Fibroblast of lung (primary cell): ENCODE measurements at regions not wholly inside any gene's neighbourhood (a gene's known extent, or its start where the extent isn't known, plus 50 kb on each side); places are given as distances from the start of the nearest gene placed in this dataset.

Experiments
- DNase-seq, 2 donors: peaks; one replicate each; pipeline versions ENCODE4 v3.0.0 to v3.0.0-alpha.2; 2010; ENCODE audit warnings: low read depth in 2 of 2
- H2AFZ ChIP-seq: 2 replicates; pipeline ENCODE4 v1.5.1; 2012; ENCODE audit warnings: low read length, control low read depth, inconsistent platforms
- H3K27ac ChIP-seq: 2 replicates; pipeline ENCODE4 v1.5.1; 2011; ENCODE audit warnings: low read length, control low read depth; ENCODE audit not compliant: insufficient read depth
- H3K27me3 ChIP-seq: 2 replicates; pipeline ENCODE4 v1.5.1; 2011; ENCODE audit warnings: mild to moderate bottlenecking, low read length; ENCODE audit not compliant: control insufficient read depth, insufficient read depth
- H3K36me3 ChIP-seq: 2 replicates; pipeline ENCODE4 v1.5.1; 2011; ENCODE audit warnings: low read length; ENCODE audit not compliant: control insufficient read depth, insufficient read depth
- H3K4me1 ChIP-seq: 2 replicates; pipeline ENCODE4 v1.5.1; 2011; ENCODE audit warnings: low read length; ENCODE audit not compliant: control insufficient read depth, insufficient read depth; ENCODE audit errors: extremely low read depth
- H3K4me2 ChIP-seq: 2 replicates; pipeline ENCODE4 v1.5.1; 2011; ENCODE audit warnings: low read length, control low read depth; ENCODE audit not compliant: insufficient read depth; ENCODE audit errors: extremely low read depth
- H3K4me3 ChIP-seq, 4 experiments: fragments of 200-600 bp in 1 of 4; sonication (generic) in 1 of 4; replicated peaks in 1 of 4; 2 replicates each; pipeline ENCODE4 v1.5.1; 2011 to 2016; ENCODE audit warnings: low read length in 4 of 4, low read depth in 3 of 4, mild to moderate bottlenecking in 3 of 4, control low read depth in 2 of 4, inconsistent platforms in 1 of 4, mixed read lengths in 1 of 4; ENCODE audit not compliant: insufficient read depth in 1 of 4; ENCODE audit errors: control extremely low read depth in 1 of 4
- H3K79me2 ChIP-seq: 2 replicates; pipeline ENCODE4 v1.5.1; 2012; ENCODE audit warnings: mild to moderate bottlenecking, low read length, inconsistent platforms; ENCODE audit not compliant: control insufficient read depth, insufficient read depth
- H3K9ac ChIP-seq: 2 replicates; pipeline ENCODE4 v1.5.1; 2011; ENCODE audit warnings: mild to moderate bottlenecking, low read length, control low read depth; ENCODE audit not compliant: insufficient read depth
- H3K9me3 ChIP-seq: 2 replicates; pipeline ENCODE4 v1.5.1; 2012; ENCODE audit warnings: low read depth, low read length; ENCODE audit not compliant: control insufficient read depth, insufficient read depth
- H4K20me1 ChIP-seq: 2 replicates; pipeline ENCODE4 v1.5.1; 2011; ENCODE audit warnings: low read length; ENCODE audit not compliant: control insufficient read depth, insufficient read depth; ENCODE audit errors: extremely low read depth
- EZH2 ChIP-seq: IDR thresholded peaks from 2 replicates; pipeline ENCODE4 v1.5.1; 2012; ENCODE audit warnings: low read length, control low read depth, mild to moderate bottlenecking; ENCODE audit errors: missing control alignments
- TF ChIP-seq, protein P1 (sequence below), 2 donors: IDR thresholded peaks in 1 of 2; conservative IDR thresholded peaks in 1 of 2; 1 replicate in 1 of 2; 2 replicates in 1 of 2; pipeline ENCODE4 v1.5.1; 2011 to 2012; ENCODE audit warnings: low read length in 2 of 2, control low read depth in 1 of 2, inconsistent platforms in 1 of 2, low read depth in 1 of 2, mild to moderate bottlenecking in 1 of 2

DNA sequence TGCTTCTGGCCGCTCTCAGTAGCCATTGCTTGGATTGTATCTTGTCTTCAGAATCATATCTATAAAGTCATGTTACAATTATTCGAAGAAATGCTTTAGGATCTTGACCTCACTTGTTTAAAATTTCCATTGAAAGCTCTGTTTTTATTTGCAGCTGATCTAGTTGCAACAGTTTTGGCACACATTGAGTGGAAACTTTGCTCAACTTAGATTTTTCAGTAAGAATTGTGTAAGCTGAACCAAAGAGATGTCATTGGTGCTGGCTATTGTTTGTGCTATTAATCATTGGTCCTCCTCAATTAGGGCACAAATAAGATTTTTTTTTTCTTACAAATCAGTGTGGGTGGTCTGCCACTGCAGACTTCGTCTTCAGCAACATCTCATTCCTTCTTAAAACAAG is 649.2 kb downstream of the MMUT start:
- Histone ChIP-seq H3K27ac (no peak overlapping the region), H3K79me2 (no peaks in the 10 kb centered on the region), H3K36me3 (no peaks in the 10 kb centered on the region), H3K9me3 (no peaks in the 10 kb centered on the region), H3K9ac (no peak overlapping the region), H4K20me1 (no peaks in the 10 kb centered on the region), H3K4me3 (no peak overlapping the region), H3K27me3 (no peaks in the 10 kb centered on the region), H3K4me1 (no peaks in the 10 kb centered on the region), H2AFZ (peak overlapping the region; percentile 7), H3K4me2 (no peak overlapping the region)
- no peak for TF ChIP-seq EZH2
- TF ChIP-seq, protein P1, sequence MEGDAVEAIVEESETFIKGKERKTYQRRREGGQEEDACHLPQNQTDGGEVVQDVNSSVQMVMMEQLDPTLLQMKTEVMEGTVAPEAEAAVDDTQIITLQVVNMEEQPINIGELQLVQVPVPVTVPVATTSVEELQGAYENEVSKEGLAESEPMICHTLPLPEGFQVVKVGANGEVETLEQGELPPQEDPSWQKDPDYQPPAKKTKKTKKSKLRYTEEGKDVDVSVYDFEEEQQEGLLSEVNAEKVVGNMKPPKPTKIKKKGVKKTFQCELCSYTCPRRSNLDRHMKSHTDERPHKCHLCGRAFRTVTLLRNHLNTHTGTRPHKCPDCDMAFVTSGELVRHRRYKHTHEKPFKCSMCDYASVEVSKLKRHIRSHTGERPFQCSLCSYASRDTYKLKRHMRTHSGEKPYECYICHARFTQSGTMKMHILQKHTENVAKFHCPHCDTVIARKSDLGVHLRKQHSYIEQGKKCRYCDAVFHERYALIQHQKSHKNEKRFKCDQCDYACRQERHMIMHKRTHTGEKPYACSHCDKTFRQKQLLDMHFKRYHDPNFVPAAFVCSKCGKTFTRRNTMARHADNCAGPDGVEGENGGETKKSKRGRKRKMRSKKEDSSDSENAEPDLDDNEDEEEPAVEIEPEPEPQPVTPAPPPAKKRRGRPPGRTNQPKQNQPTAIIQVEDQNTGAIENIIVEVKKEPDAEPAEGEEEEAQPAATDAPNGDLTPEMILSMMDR (conservative IDR thresholded peaks at IDR 0.05 in 1 of 2, IDR thresholded peaks at IDR 0.05 in 1 of 2; ENCODE audit: low read depth in 1 of 2, low read length in 2 of 2), result no peak
- peak; percentile 6 to 80 for DNase-seq

DNA sequence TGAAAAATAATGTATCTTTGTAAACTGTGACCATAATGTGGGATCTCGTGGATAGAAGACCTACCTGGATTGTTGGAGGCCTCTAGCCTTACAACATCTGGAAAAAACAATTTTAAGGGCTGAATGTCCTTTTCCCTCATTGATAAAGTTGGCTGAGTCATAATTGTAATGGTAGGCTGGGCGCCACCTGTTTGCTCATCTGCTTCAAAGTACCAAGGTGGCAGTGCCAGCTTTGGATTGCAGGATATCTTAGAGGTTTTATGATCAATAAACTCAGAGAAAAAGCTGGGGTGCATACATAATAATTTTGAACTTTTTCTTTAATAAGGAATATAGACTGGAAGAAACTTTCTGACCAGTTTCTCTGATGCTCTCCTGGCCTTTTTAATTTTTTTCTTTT is 653.4 kb downstream of the MMUT start:
- no peak for DNase-seq
- Histone ChIP-seq H3K27ac (no peak overlapping the region), H3K4me3 (no peak overlapping the region), H3K4me2 (no peak overlapping the region), H3K36me3 (no peaks in the 10 kb centered on the region), H3K79me2 (no peaks in the 10 kb centered on the region), H4K20me1 (no peaks in the 10 kb centered on the region), H3K4me1 (no peaks in the 10 kb centered on the region), H3K9ac (no peak overlapping the region), H3K9me3 (no peaks in the 10 kb centered on the region), H3K27me3 (no peaks in the 10 kb centered on the region), H2AFZ (no peak overlapping the region)
- TF ChIP-seq EZH2, result no peak
- TF ChIP-seq, protein P1 (conservative IDR thresholded peaks at IDR 0.05 in 1 of 2, IDR thresholded peaks at IDR 0.05 in 1 of 2; ENCODE audit: low read depth in 1 of 2, low read length in 2 of 2), result no peak

DNA sequence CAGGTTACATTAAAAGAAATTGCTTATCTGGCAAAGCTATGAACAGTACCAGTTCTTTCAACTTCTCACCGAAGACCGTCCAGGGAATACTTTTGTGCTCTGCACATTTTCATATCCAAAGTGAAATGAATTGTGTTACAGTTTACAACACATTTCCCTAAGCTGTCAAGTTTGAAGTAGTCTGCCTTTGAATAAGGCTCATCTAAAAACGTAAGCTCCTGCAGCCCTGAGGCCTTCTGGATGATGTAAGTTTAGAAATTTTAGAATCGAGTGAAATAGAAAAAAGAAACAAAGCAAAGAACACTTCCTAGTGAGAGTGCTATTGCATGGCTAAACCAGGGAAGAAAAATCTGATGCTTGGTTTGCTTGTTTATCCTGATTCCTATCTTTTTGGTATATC is 653.8 kb downstream of the MMUT start:
- Histone ChIP-seq H3K27ac (no peak overlapping the region), H3K36me3 (no peaks in the 10 kb centered on the region), H3K4me3 (no peak overlapping the region), H3K4me1 (no peaks in the 10 kb centered on the region), H2AFZ (no peak overlapping the region), H3K9me3 (no peaks in the 10 kb centered on the region), H4K20me1 (no peaks in the 10 kb centered on the region), H3K9ac (no peak overlapping the region), H3K27me3 (no peaks in the 10 kb centered on the region), H3K4me2 (no peak overlapping the region), H3K79me2 (no peaks in the 10 kb centered on the region)
- DNase-seq, result no peak
- TF ChIP-seq, protein P1 (conservative IDR thresholded peaks at IDR 0.05 in 1 of 2, IDR thresholded peaks at IDR 0.05 in 1 of 2; ENCODE audit: low read depth in 1 of 2, low read length in 2 of 2), result no peak
- no peak for TF ChIP-seq EZH2
